ENCODE measurements at regions not wholly inside any gene's neighbourhood (a gene's known extent, or its start where the extent isn't known, plus 50 kb on each side); places are given as distances from the start of the nearest gene placed in this dataset.
A peak's percentile ranks its signal among the peaks of the same experiment; 100 is the strongest.

GRCh38 chr15:100727291-100727851, 125.0 kb downstream of the ASB7 start:
- Mint-ChIP-seq H3K36me3 (ENCODE audit: low read depth) (no peaks in the 10 kb centered on the region), H3K4me3 (no peak overlapping the region), H3K27me3 (ENCODE audit: low read depth) (no peaks in the 10 kb centered on the region), H3K9me3 (no peaks in the 10 kb centered on the region), H3K27ac (ENCODE audit: unreplicated experiment) (no peak overlapping the region), H3K4me1 (peaks cover 8% of the 10 kb centered on the region)
- DNase-seq (ENCODE audit: low read depth, low spot score), result no peak
- TF ChIP-seq, protein P1, sequence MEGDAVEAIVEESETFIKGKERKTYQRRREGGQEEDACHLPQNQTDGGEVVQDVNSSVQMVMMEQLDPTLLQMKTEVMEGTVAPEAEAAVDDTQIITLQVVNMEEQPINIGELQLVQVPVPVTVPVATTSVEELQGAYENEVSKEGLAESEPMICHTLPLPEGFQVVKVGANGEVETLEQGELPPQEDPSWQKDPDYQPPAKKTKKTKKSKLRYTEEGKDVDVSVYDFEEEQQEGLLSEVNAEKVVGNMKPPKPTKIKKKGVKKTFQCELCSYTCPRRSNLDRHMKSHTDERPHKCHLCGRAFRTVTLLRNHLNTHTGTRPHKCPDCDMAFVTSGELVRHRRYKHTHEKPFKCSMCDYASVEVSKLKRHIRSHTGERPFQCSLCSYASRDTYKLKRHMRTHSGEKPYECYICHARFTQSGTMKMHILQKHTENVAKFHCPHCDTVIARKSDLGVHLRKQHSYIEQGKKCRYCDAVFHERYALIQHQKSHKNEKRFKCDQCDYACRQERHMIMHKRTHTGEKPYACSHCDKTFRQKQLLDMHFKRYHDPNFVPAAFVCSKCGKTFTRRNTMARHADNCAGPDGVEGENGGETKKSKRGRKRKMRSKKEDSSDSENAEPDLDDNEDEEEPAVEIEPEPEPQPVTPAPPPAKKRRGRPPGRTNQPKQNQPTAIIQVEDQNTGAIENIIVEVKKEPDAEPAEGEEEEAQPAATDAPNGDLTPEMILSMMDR (conservative IDR thresholded peaks at IDR 0.05), result no peak

DNA sequence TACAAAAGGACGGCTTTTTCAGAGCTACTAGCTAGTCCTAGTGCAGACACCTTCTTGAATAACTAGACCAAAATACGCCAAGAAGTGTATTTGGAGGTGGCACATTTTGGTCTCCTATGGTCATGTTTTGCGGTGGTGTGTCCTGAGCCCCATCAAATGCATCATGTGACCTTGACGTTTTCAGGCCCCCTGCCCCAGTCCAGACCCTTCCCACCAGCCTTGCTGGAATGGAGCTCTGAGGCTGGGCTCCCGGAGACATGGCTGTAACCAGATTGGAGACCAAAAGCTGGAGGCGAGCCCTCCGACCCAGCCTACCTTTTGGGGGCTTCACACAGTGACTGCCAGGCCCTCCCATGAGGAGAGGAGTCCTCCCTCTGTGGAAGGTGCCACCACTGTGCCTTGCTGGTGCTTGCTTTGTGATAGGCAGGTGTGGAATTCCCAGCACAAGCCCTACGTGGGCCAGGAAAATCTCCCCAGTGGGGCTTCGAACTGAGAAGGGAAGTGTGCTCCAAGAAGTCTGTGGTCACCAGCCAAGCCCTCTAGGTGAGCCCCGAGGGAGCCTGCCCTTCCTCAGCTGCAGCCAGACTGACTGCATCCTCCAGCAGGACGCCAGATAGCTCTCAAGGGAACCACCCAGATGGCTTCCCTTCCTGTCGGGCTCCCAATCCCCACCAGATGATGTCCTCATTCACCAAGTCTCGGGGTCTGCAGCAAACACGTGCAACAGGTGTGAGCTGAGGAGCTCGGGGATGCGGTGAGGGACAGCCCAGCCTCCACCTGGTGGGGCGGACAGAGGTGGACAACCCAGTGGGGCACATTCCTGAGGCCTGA, 126.2 kb downstream of the ASB7 start:
- H3K27me3 Mint-ChIP-seq (ENCODE audit: low read depth), result no peaks in the 10 kb centered on the region

DNA sequence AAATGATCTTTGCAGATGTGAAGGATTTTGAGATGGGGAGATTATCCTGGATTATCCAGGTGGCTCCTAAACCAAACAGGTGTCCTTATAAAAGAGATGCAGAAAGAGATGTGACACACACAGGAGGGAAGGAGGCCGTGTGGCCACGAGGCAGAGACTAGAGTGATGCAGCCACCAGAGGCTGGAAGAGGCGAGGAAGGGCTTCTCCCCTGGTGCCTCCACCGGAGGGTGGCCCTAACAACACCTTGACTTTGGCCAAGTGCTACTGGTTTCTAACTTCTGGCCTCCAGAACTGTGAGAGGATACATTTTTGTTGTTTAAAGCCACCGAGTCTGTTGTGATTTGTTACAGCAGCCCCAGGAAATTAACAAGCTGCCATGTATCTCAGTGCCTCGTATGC, 127.1 kb downstream of the ASB7 start:
- Mint-ChIP-seq H3K4me3 (no peak overlapping the region), H3K4me1 (peaks cover 10% of the 10 kb centered on the region), H3K9me3 (no peaks in the 10 kb centered on the region), H3K27me3 (ENCODE audit: low read depth) (no peaks in the 10 kb centered on the region), H3K36me3 (ENCODE audit: low read depth) (no peaks in the 10 kb centered on the region), H3K27ac (ENCODE audit: unreplicated experiment) (no peak overlapping the region)
- TF ChIP-seq, protein P1 (conservative IDR thresholded peaks at IDR 0.05), result no peak
- DNase-seq (ENCODE audit: low read depth, low spot score), result no peak

More for the DNA sequence above, 126.2 kb downstream of the ASB7 start:
- Mint-ChIP-seq H3K27ac (ENCODE audit: unreplicated experiment) (no peak overlapping the region), H3K9me3 (no peaks in the 10 kb centered on the region), H3K36me3 (ENCODE audit: low read depth) (no peaks in the 10 kb centered on the region), H3K4me1 (peaks cover 10% of the 10 kb centered on the region), H3K4me3 (no peak overlapping the region)
- no peak for DNase-seq (ENCODE audit: low read depth, low spot score)
- TF ChIP-seq, protein P1 (conservative IDR thresholded peaks at IDR 0.05), result no peak

DNA sequence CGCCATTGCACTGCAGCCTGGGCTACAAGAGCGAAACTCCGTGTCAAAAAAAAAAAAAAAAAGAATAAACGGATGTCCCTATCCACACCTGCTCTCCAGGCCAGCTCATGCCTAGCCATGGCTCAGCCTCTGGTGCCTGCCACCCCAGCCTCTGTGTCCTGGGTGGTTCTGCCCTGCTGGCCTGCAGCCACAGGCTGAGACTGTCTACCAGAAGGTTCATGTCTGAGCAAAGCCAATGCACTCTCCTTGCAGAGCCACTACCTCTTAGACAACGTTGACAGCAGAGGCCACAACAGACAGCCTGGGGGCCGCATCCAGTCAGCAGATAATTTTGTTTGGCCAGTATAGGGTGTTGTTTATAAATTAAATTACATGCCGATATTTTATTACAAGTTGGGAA, 127.7 kb downstream of the ASB7 start:
- no peak for DNase-seq (ENCODE audit: low read depth, low spot score)
- Mint-ChIP-seq H3K4me1 (peaks cover 8% of the 10 kb centered on the region), H3K36me3 (ENCODE audit: low read depth) (no peaks in the 10 kb centered on the region), H3K4me3 (no peak overlapping the region), H3K9me3 (no peaks in the 10 kb centered on the region), H3K27me3 (ENCODE audit: low read depth) (no peaks in the 10 kb centered on the region), H3K27ac (ENCODE audit: unreplicated experiment) (no peak overlapping the region)
- TF ChIP-seq, protein P1 (conservative IDR thresholded peaks at IDR 0.05), result no peak

DNA sequence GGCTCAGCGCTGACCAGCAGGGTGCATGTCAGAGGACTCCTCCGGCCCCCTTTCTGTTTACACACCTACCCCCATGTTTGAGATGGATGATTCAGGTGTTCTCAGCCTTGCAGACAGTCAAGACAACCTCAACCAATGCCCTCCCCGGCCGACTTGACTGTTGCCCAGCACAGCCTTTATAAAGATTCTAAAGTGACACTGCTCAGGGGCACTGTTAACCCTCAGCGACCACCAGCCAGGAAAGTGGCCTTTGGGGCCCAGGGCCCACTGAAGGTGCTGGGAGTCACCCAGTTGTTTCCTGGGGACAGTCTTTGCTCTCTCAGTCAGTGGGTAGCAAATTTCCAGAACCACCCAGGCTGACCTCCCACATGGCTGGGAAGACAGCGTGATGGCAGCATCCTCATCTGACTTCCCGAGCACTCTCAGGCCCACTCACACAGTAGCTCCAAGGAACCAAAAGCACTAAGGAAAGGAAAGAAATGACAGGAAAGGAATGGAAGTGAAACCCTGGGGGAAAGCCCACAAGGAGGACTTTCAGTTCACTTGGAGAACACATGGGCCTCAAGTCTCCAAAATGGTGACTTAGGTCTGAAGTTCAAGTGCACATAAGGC, 128.4 kb downstream of the ASB7 start:
- no peaks in the 10 kb centered on the region for H3K27me3 Mint-ChIP-seq (ENCODE audit: low read depth)
- peaks cover 6% of the 10 kb centered on the region for H3K4me1 Mint-ChIP-seq
- no peaks in the 10 kb centered on the region for H3K9me3 Mint-ChIP-seq
- H3K27ac Mint-ChIP-seq (ENCODE audit: unreplicated experiment), result peak overlapping the region; percentile 78
- no peaks in the 10 kb centered on the region for H3K36me3 Mint-ChIP-seq (ENCODE audit: low read depth)
- TF ChIP-seq, protein P1 (conservative IDR thresholded peaks at IDR 0.05), result no peak
- H3K4me3 Mint-ChIP-seq, result no peak overlapping the region
- DNase-seq (ENCODE audit: low read depth, low spot score), result no peak

Data from neural crest cell (in vitro differentiated cells).